GM12864 (cell line): ENCODE measurements at regions not wholly inside any gene's neighbourhood (a gene's known extent, or its start where the extent isn't known, plus 50 kb on each side); places are given as distances from the start of the nearest gene placed in this dataset.
"Not testable (repeated sequence)": the region's sequence is repeated elsewhere in the genome, so short reads cannot be mapped to it uniquely, and the experiment has no call there.

Source experiments
- DNase-seq: peaks from one replicate; pipeline ENCODE4 v3.0.0-alpha.2; 2011; ENCODE audit warnings: low read depth
- H3K4me3 ChIP-seq: 2 replicates; pipeline ENCODE4 v1.5.1; 2011; ENCODE audit warnings: mild to moderate bottlenecking, low read depth, low read length, control low read depth
- CTCF ChIP-seq: IDR thresholded peaks from 2 replicates; pipeline ENCODE4 v1.5.1; 2011; ENCODE audit warnings: low read depth, mild to moderate bottlenecking, moderate library complexity, low read length, control low read depth, inconsistent platforms; ENCODE audit errors: missing control alignments

DNA sequence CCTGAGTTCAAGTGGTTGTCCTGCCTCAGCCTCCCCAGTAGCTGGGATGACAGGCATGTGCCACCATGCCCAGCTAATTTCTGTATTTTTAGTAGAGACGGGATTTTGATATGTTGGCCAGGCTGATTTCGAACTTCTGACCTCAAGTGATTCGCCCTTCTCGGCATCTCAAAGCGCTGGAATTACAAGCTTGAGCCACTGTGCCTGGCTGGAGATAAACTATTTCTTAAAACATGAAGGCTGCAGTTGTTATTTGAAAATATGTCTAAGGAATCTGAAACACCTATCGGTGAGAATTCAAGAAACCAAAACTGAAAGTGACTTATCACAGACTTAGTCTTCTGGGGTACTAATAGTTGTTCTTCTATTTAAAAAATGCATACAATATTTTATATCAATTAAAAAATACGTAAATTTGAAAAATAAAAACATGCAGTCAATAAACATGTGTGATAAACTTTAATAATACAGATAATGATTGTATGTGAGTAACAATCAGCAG lies 176.9 kb upstream of the PRSS58 start:
- no peak for DNase-seq
- no peak for TF ChIP-seq CTCF
- H3K4me3 ChIP-seq = no peak overlapping the region

- not testable (repeated sequence) for DNase-seq, H3K4me3 ChIP-seq
Measured at GRCh38 chr7:142434133-142434532, 176.3 kb upstream of the PRSS58 start.

DNA sequence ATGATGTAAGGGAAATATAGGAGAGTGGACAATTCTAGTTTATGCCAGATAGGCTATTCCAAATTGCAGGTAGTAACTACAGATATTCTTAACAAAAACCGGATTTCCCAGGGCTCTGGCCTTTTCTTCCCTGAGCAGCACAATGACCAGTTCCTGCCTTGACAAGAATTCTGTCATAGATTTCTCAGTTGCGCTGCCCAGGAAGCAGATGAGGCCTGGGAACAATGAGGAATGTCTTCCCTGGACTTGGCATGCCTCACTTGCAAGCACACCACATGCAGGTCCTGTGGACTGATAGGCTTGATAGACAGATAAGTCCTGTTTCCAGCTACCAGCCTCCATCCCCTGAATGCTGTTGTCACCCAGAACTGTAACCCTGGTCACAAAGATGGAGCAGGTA lies 174.5 kb upstream of the PRSS58 start:
- no peak for DNase-seq
- no peak for TF ChIP-seq CTCF
- H3K4me3 ChIP-seq = no peak overlapping the region

DNA sequence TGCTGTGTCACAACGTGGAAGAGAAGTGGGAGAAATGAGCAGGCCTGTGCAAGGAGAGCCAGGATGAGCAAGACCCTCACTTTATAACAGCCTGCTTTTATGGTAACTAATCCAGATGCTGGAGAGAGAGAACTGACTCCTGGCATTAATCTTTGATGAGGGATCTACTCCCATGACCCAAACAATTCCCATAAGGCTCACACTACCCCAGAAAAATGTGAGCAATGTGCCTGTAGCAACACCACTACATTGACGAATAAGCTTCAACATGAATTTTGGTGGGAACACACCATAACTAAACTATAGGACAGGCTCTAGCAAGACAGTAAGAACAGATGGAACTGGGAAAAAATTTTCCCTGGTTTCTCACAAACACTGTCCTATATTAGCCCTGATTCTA lies 173.6 kb upstream of the PRSS58 start:
- no peak for TF ChIP-seq CTCF
- DNase-seq = no peak
- no peak overlapping the region for H3K4me3 ChIP-seq

- no peak for DNase-seq
- H3K4me3 ChIP-seq = no peak overlapping the region
- no peak for TF ChIP-seq CTCF
Measured at GRCh38 chr7:142428094-142428493, 170.2 kb upstream of the PRSS58 start.

DNA sequence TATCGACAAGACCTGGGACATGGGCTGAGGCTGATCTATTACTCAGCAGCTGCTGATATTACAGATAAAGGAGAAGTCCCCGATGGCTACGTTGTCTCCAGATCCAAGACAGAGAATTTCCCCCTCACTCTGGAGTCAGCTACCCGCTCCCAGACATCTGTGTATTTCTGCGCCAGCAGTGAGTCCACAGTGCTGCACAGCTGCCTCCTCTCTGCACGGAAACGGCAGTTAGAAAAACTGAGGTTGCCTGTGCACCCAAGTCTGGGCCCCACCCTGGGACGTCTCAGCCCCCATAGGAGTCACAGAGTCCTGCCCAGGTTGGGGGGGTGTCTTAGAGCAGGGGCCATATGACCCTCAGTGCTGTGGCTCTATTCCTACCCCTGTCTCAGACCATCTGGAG lies 167.4 kb upstream of the PRSS58 start:
- no peak for DNase-seq
- no peak overlapping the region for H3K4me3 ChIP-seq
- no peak for TF ChIP-seq CTCF

DNA sequence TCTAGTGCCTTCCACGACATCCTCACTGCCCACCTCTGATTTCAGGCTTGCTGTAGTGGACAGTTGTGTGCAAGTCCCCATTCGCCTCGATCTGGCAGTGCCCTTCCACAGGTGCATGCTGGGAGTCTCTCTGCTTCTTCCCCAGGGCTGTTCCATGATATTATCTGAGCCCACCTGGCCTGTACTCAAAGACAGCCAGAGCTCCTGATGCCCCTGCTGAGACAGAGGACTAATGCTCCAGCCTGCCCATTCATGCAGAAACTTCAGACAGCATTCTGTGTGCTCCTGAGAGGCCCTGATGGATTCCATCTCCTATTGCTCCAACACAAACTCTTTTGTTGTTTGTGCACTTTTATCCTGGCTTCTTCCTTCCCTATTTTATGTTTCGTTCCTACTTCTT lies 164.8 kb upstream of the PRSS58 start:
- H3K4me3 ChIP-seq = no peak overlapping the region
- no peak for TF ChIP-seq CTCF
- DNase-seq = no peak
